ENCODE measurements at regions not wholly inside any gene's neighbourhood (a gene's known extent, or its start where the extent isn't known, plus 50 kb on each side); places are given as distances from the start of the nearest gene placed in this dataset.

DNA sequence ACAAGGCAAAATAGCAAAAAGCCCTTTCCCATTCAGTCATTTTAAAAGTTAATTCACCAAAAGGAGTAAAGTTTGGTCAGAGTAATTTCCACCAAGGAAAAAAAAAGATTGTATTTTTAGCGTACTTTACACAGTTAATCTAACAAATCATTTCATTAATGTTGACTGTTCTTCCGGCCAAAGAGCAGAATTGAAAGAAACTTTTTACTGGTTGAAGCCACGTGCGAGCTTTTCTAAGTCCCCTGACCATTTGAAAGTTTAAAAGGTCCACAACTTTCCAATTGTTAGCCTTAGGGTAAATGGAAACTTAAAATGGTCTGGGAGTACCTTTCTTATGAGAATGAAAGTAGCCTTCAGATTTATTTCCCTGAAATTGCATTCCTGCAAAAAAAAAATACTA is 296.7 kb downstream of the ARL4A start:
- TF ChIP-seq CEBPB (IDR thresholded peaks at IDR 0.05), result no peak
- no peak for TF ChIP-seq EP300 (IDR thresholded peaks at IDR 0.05; ENCODE audit: borderline replicate concordance)
- TF ChIP-seq, protein P1, sequence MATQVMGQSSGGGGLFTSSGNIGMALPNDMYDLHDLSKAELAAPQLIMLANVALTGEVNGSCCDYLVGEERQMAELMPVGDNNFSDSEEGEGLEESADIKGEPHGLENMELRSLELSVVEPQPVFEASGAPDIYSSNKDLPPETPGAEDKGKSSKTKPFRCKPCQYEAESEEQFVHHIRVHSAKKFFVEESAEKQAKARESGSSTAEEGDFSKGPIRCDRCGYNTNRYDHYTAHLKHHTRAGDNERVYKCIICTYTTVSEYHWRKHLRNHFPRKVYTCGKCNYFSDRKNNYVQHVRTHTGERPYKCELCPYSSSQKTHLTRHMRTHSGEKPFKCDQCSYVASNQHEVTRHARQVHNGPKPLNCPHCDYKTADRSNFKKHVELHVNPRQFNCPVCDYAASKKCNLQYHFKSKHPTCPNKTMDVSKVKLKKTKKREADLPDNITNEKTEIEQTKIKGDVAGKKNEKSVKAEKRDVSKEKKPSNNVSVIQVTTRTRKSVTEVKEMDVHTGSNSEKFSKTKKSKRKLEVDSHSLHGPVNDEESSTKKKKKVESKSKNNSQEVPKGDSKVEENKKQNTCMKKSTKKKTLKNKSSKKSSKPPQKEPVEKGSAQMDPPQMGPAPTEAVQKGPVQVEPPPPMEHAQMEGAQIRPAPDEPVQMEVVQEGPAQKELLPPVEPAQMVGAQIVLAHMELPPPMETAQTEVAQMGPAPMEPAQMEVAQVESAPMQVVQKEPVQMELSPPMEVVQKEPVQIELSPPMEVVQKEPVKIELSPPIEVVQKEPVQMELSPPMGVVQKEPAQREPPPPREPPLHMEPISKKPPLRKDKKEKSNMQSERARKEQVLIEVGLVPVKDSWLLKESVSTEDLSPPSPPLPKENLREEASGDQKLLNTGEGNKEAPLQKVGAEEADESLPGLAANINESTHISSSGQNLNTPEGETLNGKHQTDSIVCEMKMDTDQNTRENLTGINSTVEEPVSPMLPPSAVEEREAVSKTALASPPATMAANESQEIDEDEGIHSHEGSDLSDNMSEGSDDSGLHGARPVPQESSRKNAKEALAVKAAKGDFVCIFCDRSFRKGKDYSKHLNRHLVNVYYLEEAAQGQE (IDR thresholded peaks at IDR 0.05; ENCODE audit: low read depth), result no peak
- TF ChIP-seq RAD21 (IDR thresholded peaks at IDR 0.05; ENCODE audit: low read depth), result no peak
- TF ChIP-seq YY1 (IDR thresholded peaks at IDR 0.05; ENCODE audit: low read depth), result no peak
- no peak for TF ChIP-seq FOXM1 (IDR thresholded peaks at IDR 0.05; ENCODE audit: borderline replicate concordance, low read depth)
